Lung microvascular endothelial cell (primary cell): ENCODE measurements at regions not wholly inside any gene's neighbourhood (a gene's known extent, or its start where the extent isn't known, plus 50 kb on each side); places are given as distances from the start of the nearest gene placed in this dataset.
"Not testable (repeated sequence)": the region's sequence is repeated elsewhere in the genome, so short reads cannot be mapped to it uniquely, and the experiment has no call there.

Source experiments
- DNase-seq, 2 donors: peaks; one replicate each; pipeline versions ENCODE4 v3.0.0 to v3.0.0-alpha.2; 2010; ENCODE audit warnings: low read depth in 2 of 2

DNA sequence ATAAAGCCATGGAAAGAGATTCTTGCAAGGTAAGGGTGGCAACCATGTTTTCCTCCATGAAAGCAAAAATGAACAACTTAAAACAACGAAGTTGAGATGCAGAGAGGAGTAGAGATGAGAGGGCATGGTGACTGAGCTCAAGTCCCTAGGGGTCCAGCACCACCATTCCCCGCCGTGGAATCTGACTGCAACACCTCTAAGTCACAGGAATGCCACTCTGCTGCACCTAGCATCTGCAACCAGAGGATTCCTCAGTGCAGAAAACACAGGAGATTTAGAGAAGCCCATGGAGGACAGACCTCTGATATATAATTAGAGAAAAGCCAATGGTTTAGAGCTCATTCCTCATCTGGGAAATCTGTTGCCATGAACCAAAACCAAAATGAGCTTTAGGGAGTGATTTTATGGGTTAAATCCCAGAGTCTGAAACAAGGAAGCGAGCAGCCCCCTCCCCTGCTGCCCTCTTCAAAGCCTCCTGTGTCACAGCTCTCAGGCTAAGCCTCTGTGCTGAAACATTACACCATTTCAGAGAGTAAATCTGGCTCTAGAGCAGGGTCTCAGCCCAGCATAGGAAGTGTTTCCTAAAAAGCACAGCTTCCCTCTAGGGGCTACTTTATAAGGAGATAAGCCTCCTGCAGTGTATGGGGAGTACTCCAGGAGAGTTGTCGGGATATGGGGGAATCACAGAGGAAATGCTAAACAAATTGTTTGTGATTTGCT lies 1043.6 kb downstream of the UQCRFS1 start:
- DNase-seq = no peak

DNA sequence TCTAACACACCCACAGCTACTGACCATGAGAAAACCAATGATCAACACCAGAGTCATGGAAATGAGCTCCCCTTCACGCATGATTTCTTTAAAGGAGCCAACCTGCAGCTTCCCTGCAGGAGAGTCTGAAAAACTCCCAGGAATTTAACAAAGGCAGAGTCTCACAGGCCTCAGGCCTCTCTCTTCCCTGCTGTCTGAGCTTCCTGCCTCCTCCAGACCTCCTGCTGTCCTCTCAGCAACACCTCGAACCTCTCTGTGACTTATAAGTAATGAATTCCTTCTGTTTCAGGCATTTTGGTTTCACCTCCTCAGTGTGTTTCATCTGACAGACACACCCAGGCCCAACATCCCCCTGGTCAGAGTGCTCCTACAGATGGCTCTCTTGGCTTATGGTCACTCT lies 1044.4 kb downstream of the UQCRFS1 start:
- no peak for DNase-seq

- no peak for DNase-seq
Measured at GRCh38 chr19:28166025-28166424, 1046.9 kb downstream of the UQCRFS1 start.

GRCh38 chr19:28164214-28164613 lies 1048.7 kb downstream of the UQCRFS1 start:
- DNase-seq = no peak

GRCh38 chr19:28159065-28159464 lies 1053.9 kb downstream of the UQCRFS1 start:
- DNase-seq = no peak

DNA sequence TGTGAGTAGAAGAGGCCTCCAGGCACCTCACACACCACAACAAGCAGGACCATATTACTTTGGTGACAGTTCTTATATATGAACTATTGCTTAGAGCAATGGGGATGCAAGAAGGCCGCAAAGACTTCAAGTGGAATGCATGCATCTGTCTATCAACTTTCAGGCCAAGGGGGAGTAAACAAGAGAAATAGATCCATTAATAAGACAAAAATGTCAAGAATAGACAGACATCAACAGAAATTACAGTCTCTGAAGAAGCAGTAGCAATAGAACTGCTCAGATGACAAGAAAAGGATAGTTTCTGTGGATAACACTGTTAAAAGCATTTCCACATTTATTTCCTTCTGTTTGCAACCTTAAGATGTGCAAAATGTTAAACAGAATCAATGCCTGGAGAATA lies 1057.7 kb downstream of the UQCRFS1 start:
- no peak for DNase-seq

DNA sequence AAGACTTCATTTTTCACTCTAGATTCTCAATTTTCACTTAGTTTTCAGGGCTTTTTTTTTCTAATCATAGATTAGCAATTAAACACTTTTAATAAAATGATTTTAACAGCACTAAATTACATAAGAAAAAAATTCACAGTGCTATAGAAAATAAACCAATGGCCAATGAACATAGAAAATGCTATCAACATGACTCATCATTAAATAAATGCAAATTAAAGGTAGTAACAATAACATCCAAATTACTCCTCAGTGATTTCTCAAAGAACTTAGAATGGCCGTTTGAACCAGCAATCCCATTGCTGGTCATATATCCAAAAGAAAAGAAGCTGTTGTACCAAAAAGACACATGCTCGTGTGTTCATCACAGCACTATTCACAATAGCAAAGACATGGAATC lies 1058.9 kb downstream of the UQCRFS1 start:
- no peak for DNase-seq

- no peak for DNase-seq
Measured at GRCh38 chr19:28153123-28153522, 1059.8 kb downstream of the UQCRFS1 start.

DNA sequence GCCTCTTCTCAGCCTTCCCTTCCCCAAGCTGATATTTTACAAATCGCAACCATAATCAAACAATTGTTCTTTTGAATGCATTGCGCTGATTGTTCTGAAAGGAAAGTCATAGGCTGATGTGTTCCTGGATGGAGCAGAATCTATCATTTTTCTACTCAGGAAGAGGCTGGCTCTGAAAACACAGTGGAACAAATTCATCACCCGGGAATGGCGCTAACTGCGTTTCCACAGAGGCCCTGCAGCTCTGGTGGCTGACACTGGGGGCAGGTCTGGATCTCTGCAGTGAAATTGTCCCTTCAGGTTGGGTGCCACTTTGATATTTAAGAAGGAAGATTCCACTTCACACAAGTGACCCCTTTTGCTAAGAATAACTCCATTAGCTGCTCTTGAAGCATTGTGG lies 1060.8 kb downstream of the UQCRFS1 start:
- DNase-seq = no peak

GRCh38 chr19:28150129-28150528 lies 1062.8 kb downstream of the UQCRFS1 start:
- DNase-seq = no peak

DNA sequence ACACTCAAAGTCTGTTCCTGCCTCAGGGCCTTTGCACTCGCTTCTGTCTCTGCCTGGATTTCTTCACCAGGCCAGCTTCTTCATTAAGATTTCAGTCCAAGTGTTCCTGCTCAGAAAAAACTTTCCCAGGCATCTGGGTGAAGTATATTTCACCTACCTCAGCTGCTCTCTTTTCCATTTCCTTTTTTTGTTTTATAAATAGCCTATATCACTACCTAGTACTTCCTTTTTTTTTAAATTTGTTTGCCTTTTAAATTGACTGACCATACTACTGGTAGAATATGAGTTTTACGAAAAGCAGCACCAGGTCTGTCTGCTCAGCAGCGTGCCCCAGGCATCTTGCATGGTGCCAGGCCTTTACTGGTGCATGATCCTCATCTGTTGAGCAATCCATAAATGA lies 1064.4 kb downstream of the UQCRFS1 start:
- no peak for DNase-seq

DNA sequence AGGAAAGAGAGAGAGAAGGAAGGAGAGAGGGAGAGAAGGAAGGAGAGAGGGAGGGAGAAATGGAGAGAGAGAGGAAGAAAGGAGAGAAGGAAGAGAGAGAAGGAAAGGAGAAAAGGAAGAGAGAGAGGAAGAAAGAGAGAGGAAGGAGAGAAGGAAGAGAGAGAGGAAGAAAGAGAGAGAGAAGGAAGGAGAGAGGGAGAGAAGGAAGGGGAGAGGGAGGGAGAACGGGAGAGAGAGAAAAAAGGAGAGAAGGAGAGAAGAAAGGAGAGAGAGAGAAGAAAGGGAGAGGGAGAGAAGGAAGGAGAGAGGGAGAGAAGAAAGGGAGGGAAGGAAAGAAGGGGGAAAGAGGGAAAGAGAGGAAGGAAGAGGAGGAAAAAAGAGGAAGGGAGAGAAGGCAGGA lies 1070.7 kb downstream of the UQCRFS1 start:
- DNase-seq = no peak

- DNase-seq = no peak
Measured at GRCh38 chr19:28140201-28140600, 1072.8 kb downstream of the UQCRFS1 start.

DNA sequence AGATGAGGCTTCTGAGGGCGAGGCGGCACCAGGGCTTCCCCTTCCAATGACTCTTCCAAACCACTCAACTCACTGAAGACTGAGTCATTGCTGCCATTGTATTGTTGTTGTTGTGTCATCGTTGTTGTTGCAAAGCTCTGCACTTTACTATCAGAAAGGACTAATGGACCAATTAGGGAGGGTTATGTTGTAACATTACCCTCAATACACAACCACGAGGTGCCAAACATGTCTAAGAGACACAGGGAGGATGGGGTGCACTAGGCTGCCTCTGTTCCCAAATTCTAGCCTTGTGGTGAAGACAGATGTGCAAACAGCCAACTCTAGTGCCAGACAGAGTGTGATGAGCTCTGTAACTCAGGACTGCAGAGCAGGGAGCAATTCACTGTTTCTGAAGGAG lies 1075.2 kb downstream of the UQCRFS1 start:
- no peak for DNase-seq

DNA sequence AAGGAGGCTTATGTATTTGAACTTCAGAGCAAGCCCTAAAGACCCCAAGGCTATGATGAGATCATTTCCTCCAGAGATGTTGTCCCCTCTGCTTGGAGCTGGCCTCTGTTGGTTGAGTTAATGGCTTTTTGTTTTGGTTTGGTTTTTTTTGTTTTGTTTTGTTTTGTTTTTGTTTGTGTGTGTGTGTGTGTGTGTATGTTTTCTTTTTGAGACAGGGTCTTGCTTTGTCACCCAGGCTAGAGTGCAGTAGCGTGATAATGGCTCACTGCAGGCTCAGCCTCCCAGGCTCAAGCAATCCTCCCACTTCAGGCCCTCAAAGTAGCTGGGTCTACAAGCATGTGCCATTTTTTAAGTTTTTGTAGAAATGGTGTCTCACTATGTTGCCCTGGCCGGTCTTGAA lies 1076.2 kb downstream of the UQCRFS1 start:
- no peak for DNase-seq

- no peak for DNase-seq
Measured at GRCh38 chr19:28135825-28136224, 1077.1 kb downstream of the UQCRFS1 start.

DNA sequence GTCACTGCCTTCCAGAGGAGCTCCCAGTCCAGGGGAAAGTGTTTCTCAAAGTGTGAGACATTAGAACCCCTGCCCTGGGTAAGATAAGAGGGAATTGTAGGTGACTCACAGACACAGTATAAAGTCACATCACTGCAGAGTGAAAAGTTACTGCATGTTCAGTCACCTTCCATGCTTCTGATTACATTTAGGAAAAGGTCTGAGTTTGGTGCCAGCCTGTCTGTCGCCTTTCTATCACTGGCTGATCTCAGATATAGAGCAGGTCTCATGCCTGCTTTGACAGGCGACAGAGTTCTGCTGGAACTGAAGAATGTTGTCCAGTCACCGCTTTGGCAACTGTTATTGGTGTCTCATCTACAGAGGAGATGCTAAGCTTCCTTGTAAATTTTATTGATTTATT lies 1078.6 kb downstream of the UQCRFS1 start:
- no peak for DNase-seq

DNA sequence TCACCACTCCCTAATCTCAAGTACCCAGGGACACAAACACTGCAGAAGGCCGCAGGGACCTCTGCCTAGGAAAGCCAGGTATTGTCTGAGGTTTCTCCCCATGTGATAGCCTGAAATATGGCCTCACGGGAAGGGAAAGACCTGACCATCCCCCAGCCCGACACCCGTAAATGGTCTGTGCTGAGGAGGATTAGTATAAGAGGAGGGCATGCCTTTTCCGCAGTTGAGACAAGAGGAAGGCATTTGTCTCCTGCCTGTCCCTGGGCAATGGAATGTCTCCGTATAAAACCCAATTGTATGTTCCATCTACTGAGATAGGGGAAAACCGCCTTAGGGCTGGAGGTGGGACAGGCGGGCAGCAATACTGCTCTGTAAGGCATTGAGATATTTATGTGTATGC lies 1082.1 kb downstream of the UQCRFS1 start:
- DNase-seq = not testable (repeated sequence)

DNA sequence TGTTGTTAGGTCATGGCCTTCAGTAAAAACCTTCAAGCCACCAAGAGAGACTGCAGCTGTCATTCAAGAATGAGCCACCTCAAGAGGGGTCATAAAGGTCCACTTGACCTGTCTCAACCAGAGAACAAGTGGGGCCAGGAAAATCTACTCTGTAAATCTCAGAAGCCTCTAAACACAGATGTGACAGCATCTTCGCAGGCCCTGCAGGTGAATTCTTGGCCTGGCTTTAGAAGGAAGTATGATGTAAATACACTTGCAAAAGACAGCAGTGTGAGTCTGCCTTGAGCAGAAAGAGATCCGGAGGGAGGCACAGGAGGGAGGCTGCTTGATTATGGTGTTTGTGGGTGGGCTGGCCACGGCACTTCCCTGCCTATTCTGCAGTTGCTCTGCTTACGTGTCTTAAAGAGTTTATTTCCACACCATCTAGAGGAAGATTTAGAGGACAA lies 1082.9 kb downstream of the UQCRFS1 start:
- DNase-seq = no peak

- DNase-seq = no peak
Measured at GRCh38 chr19:28128341-28128740, 1084.6 kb downstream of the UQCRFS1 start.

- no peak for DNase-seq
Measured at GRCh38 chr19:28126135-28126898, 1086.6 kb downstream of the UQCRFS1 start.

DNA sequence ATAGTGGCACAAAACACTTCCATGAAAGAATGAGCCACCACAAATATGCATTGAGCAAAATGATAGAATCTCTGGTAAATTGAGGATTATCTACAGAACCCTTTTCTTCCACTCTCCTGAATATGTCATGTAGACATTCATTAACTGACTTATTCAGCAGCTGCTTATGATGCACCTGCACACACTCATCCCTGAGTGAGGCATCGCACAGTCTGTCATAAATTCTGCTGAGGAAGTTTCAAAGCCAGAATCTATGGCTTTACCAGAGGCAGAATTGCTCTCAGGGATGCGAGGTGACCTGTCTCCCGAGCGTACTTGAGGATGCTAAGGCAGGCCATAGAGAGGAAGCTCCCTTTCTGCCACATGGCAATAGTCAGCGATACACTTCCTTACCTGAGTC lies 1090.2 kb downstream of the UQCRFS1 start:
- no peak for DNase-seq

GRCh38 chr19:28118235-28118634 lies 1094.7 kb downstream of the UQCRFS1 start:
- no peak for DNase-seq
